Mucosa of stomach (tissue), 1 donor: ENCODE measurements at regions not wholly inside any gene's neighbourhood (a gene's known extent, or its start where the extent isn't known, plus 50 kb on each side); places are given as distances from the start of the nearest gene placed in this dataset.

Experiments used
- H3K27me3 ChIP-seq: one replicate; pipeline ENCODE4 v1.7.0; 2013; ENCODE audit warnings: mild to moderate bottlenecking, low read length; ENCODE audit not compliant: control insufficient read depth, insufficient read depth
- H3K36me3 ChIP-seq: one replicate; pipeline ENCODE4 v1.7.0; 2013; ENCODE audit warnings: low read length; ENCODE audit not compliant: control insufficient read depth, insufficient read depth
- H3K4me1 ChIP-seq: one replicate; pipeline ENCODE4 v1.7.0; 2013; ENCODE audit warnings: mild to moderate bottlenecking, low read length; ENCODE audit not compliant: control insufficient read depth, insufficient read depth
- H3K4me3 ChIP-seq: one replicate; pipeline ENCODE4 v1.7.0; 2013; ENCODE audit warnings: low read length
- H3K9ac ChIP-seq: one replicate; pipeline ENCODE4 v1.7.0; 2013; ENCODE audit warnings: mild to moderate bottlenecking, low read length, moderate library complexity
- H3K9me3 ChIP-seq: one replicate; pipeline ENCODE4 v1.7.0; 2013; ENCODE audit warnings: mild to moderate bottlenecking, low read length, moderate library complexity; ENCODE audit not compliant: control insufficient read depth
- donor health status: Pancreatic carcinoma.

- no peaks in the 10 kb centered on the region for H3K36me3 ChIP-seq
- no peaks in the 10 kb centered on the region for H3K9me3 ChIP-seq
- H3K4me3 ChIP-seq: no peak overlapping the region
- peaks cover 27% of the 10 kb centered on the region for H3K4me1 ChIP-seq
- H3K9ac ChIP-seq: no peak overlapping the region
- H3K27me3 ChIP-seq: no peaks in the 10 kb centered on the region
These were observed 104.7 kb upstream of the ZNF438 start for GRCh38 chr10:31136386-31136785.

GRCh38 chr10:31136930-31137885 is 105.5 kb upstream of the ZNF438 start:
- Histone ChIP-seq H3K4me3 (no peak overlapping the region), H3K36me3 (no peaks in the 10 kb centered on the region), H3K9me3 (no peaks in the 10 kb centered on the region), H3K4me1 (peaks cover 27% of the 10 kb centered on the region), H3K27me3 (no peaks in the 10 kb centered on the region), H3K9ac (no peak overlapping the region)

- Histone ChIP-seq H3K27me3 (no peaks in the 10 kb centered on the region), H3K9ac (no peak overlapping the region), H3K4me1 (peaks cover 25% of the 10 kb centered on the region), H3K4me3 (no peak overlapping the region), H3K9me3 (no peaks in the 10 kb centered on the region), H3K36me3 (no peaks in the 10 kb centered on the region)
These were observed 106.4 kb upstream of the ZNF438 start for GRCh38 chr10:31138026-31138553.

- peaks cover 15% of the 10 kb centered on the region for H3K4me1 ChIP-seq
- no peak overlapping the region for H3K4me3 ChIP-seq
- no peak overlapping the region for H3K9ac ChIP-seq
- no peaks in the 10 kb centered on the region for H3K9me3 ChIP-seq
- no peaks in the 10 kb centered on the region for H3K36me3 ChIP-seq
- no peaks in the 10 kb centered on the region for H3K27me3 ChIP-seq
These were observed 107.8 kb upstream of the ZNF438 start for GRCh38 chr10:31139497-31139896.

GRCh38 chr10:31140716-31141115 is 109.1 kb upstream of the ZNF438 start:
- H3K9me3 ChIP-seq: no peaks in the 10 kb centered on the region
- H3K36me3 ChIP-seq: no peaks in the 10 kb centered on the region
- H3K4me1 ChIP-seq: peaks cover 7% of the 10 kb centered on the region
- H3K27me3 ChIP-seq: no peaks in the 10 kb centered on the region
- no peak overlapping the region for H3K4me3 ChIP-seq
- no peak overlapping the region for H3K9ac ChIP-seq

GRCh38 chr10:31142026-31142425 is 110.4 kb upstream of the ZNF438 start:
- Histone ChIP-seq H3K36me3 (no peaks in the 10 kb centered on the region), H3K4me1 (no peaks in the 10 kb centered on the region), H3K9ac (no peak overlapping the region), H3K27me3 (no peaks in the 10 kb centered on the region), H3K4me3 (no peak overlapping the region), H3K9me3 (no peaks in the 10 kb centered on the region)

GRCh38 chr10:31143331-31143935 is 111.8 kb upstream of the ZNF438 start:
- Histone ChIP-seq H3K9me3 (no peaks in the 10 kb centered on the region), H3K27me3 (no peaks in the 10 kb centered on the region), H3K4me3 (no peak overlapping the region), H3K4me1 (no peaks in the 10 kb centered on the region), H3K9ac (no peak overlapping the region), H3K36me3 (no peaks in the 10 kb centered on the region)

GRCh38 chr10:31145986-31146385 is 114.3 kb upstream of the ZNF438 start:
- Histone ChIP-seq H3K36me3 (no peaks in the 10 kb centered on the region), H3K9me3 (no peaks in the 10 kb centered on the region), H3K9ac (no peak overlapping the region), H3K27me3 (no peaks in the 10 kb centered on the region), H3K4me1 (no peaks in the 10 kb centered on the region), H3K4me3 (no peak overlapping the region)

- H3K9me3 ChIP-seq: no peaks in the 10 kb centered on the region
- no peak overlapping the region for H3K9ac ChIP-seq
- H3K4me3 ChIP-seq: no peak overlapping the region
- no peaks in the 10 kb centered on the region for H3K4me1 ChIP-seq
- H3K27me3 ChIP-seq: no peaks in the 10 kb centered on the region
- H3K36me3 ChIP-seq: no peaks in the 10 kb centered on the region
These were observed 115.0 kb upstream of the ZNF438 start for GRCh38 chr10:31146491-31147209.

- Histone ChIP-seq H3K9me3 (no peaks in the 10 kb centered on the region), H3K4me1 (no peaks in the 10 kb centered on the region), H3K36me3 (no peaks in the 10 kb centered on the region), H3K27me3 (no peaks in the 10 kb centered on the region), H3K4me3 (no peak overlapping the region), H3K9ac (no peak overlapping the region)
These were observed 115.5 kb upstream of the ZNF438 start for GRCh38 chr10:31147210-31147608.

- H3K4me1 ChIP-seq: no peaks in the 10 kb centered on the region
- no peak overlapping the region for H3K9ac ChIP-seq
- H3K36me3 ChIP-seq: no peaks in the 10 kb centered on the region
- H3K4me3 ChIP-seq: no peak overlapping the region
- no peaks in the 10 kb centered on the region for H3K27me3 ChIP-seq
- H3K9me3 ChIP-seq: no peaks in the 10 kb centered on the region
These were observed 117.3 kb upstream of the ZNF438 start for GRCh38 chr10:31148951-31149350.
